BE2C (cell line): ENCODE measurements at regions not wholly inside any gene's neighbourhood (a gene's known extent, or its start where the extent isn't known, plus 50 kb on each side); places are given as distances from the start of the nearest gene placed in this dataset.

ENCODE experiments used
- DNase-seq: peaks from one replicate; pipeline ENCODE4 v3.0.0-alpha.2; 2020
- H3K27me3 ChIP-seq: fragments of 250-450 bp; sonication (Bioruptor Pico); 2 replicates; pipeline ENCODE4 v1.5.1; 2020; ENCODE audit warnings: mild to moderate bottlenecking
- H3K36me3 ChIP-seq: fragments of 250-450 bp; sonication (Bioruptor Pico); 2 replicates; pipeline ENCODE4 v1.5.1; 2020; ENCODE audit warnings: mild to moderate bottlenecking
- H3K4me1 ChIP-seq: fragments of 250-450 bp; sonication (Bioruptor Pico); 2 replicates; pipeline ENCODE4 v1.5.1; 2020
- H3K4me3 ChIP-seq: 2 replicates; pipeline ENCODE4 v1.5.1; 2011; ENCODE audit warnings: low read depth, low read length
- H3K9me3 ChIP-seq: fragments of 250-450 bp; sonication (Bioruptor Pico); 2 replicates; pipeline ENCODE4 v1.5.1; 2020
- TF ChIP-seq, protein P1 (sequence below): IDR thresholded peaks from 2 replicates; pipeline ENCODE4 v1.5.1; 2012; ENCODE audit warnings: mild to moderate bottlenecking, low read depth, low read length

DNA sequence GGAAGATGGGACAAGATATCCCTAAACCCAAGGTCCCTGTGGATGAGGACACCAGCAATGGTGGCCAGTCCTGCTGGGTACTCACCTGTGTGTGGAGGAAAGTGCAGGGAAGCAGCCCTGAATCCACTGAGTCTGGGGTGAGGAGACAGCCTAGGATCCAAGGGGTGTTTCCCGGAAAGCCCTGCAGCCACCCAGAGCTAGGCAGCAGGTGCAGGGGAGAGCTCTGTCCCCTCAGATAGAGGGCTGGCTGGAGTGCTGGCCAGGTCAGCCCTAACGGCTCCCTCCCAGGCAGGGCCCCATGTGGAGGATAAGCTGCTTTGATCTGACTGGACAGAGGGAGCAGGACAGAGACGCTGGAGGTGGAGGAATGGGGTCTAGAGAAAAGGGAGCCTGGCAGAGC lies 344.7 kb upstream of the IRX4 start:
- Histone ChIP-seq H3K36me3 (no peaks in the 10 kb centered on the region), H3K9me3 (no peaks in the 10 kb centered on the region), H3K4me3 (no peak overlapping the region), H3K4me1 (no peaks in the 10 kb centered on the region), H3K27me3 (no peaks in the 10 kb centered on the region)
- TF ChIP-seq, protein P1, sequence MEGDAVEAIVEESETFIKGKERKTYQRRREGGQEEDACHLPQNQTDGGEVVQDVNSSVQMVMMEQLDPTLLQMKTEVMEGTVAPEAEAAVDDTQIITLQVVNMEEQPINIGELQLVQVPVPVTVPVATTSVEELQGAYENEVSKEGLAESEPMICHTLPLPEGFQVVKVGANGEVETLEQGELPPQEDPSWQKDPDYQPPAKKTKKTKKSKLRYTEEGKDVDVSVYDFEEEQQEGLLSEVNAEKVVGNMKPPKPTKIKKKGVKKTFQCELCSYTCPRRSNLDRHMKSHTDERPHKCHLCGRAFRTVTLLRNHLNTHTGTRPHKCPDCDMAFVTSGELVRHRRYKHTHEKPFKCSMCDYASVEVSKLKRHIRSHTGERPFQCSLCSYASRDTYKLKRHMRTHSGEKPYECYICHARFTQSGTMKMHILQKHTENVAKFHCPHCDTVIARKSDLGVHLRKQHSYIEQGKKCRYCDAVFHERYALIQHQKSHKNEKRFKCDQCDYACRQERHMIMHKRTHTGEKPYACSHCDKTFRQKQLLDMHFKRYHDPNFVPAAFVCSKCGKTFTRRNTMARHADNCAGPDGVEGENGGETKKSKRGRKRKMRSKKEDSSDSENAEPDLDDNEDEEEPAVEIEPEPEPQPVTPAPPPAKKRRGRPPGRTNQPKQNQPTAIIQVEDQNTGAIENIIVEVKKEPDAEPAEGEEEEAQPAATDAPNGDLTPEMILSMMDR = no peak
- DNase-seq = no peak

DNA sequence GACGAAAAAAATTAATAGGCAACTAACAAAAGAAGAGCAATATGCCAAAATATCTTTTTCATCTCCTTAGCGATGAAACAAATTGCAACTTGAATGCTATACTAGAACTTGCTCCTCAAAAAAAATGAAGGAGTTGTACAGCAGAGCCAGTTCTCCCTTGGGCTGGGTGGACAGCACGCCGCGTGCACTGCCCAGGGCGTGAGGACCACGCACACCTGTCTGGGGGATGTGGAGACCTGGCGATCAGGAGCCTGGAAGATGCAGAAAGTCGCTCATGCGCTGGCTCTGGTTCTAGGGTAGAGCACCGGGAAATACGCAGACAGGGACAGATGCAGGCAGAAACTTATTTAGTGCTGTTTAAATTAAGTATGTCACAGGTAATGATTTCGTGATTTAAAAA lies 342.0 kb upstream of the IRX4 start:
- H3K4me3 ChIP-seq = no peak overlapping the region
- H3K36me3 ChIP-seq = no peaks in the 10 kb centered on the region
- TF ChIP-seq, protein P1 = no peak
- no peaks in the 10 kb centered on the region for H3K4me1 ChIP-seq
- no peaks in the 10 kb centered on the region for H3K9me3 ChIP-seq
- no peak for DNase-seq
- no peaks in the 10 kb centered on the region for H3K27me3 ChIP-seq

DNA sequence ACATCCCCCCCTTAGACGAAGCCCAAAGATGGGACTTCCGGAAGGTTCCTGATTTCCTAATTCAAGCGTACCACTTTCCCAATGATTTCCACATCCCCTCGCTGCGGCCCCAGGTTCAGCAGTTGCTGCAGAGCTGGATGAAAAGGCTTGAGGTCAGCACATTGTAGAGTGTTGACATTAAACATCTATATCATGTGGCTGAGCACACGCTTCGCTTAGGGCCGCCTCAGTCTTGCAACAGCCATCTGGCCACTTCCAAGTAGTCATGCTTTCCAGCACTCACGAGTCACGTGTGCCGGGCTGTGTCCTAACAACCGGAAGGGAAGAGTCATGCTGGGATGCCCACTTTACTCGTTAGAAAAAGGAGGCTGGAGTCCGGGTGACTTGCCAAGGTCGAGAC lies 340.6 kb upstream of the IRX4 start:
- Histone ChIP-seq H3K27me3 (no peaks in the 10 kb centered on the region), H3K9me3 (no peaks in the 10 kb centered on the region), H3K36me3 (no peaks in the 10 kb centered on the region), H3K4me3 (no peak overlapping the region), H3K4me1 (no peaks in the 10 kb centered on the region)
- TF ChIP-seq, protein P1 = no peak
- DNase-seq = no peak

DNA sequence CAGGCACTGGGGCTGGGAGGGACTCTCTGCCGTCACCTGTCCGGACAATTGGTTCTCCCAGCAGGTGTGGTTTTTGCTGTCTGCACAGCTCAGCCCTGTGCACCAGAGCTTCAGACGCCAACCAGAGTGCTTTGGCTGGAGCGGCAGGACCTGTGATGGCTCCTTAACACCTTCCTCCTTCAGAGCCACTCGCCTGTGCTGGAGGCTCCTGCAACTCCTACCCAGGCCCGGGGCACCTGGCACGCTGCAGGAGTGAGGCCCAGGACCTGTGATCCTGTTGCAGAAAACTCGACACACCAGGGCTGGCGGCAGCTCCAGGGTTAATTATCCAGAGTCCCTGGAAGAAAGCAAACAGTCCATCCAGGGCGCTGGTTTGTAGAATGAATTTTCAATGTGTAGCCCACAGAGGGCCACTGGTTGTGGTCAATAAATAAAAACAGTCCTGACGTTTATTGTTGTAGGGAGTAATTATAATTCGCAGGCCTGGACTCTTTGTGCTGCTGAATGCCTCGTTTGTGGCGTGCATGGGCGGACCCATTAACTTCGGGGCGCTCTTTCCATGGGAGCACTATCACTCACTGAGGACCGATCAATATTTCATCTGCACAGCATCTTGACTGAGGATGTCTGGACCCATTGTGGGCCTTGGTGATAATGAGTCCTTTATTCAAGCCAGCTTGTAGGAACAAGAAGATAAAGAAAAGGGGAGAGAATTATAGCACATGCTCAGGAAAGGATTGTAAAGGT lies 339.7 kb upstream of the IRX4 start:
- Histone ChIP-seq H3K4me1 (no peaks in the 10 kb centered on the region), H3K27me3 (no peaks in the 10 kb centered on the region), H3K9me3 (no peaks in the 10 kb centered on the region), H3K36me3 (no peaks in the 10 kb centered on the region), H3K4me3 (no peak overlapping the region)
- no peak for DNase-seq
- TF ChIP-seq, protein P1 = no peak

DNA sequence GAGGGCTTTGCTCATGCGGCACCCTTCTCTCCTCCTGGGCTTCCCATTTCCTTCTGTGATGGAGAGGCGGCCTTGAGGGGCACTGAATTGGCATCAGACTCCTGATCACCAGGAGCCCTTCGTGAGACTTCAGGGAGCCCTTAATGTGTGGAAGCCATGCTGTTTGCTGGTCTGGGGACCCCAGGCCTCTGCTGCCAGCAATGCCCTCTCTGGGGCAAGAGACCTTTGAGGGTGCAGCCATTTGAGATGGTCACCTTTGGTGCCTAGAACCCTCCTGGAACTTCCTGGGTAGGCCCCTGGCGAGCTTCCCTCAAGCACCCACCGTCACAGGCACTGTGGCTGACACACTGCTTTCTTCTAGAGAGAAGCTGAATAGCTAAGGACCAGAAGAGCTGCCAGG lies 338.7 kb upstream of the IRX4 start:
- no peaks in the 10 kb centered on the region for H3K27me3 ChIP-seq

DNA sequence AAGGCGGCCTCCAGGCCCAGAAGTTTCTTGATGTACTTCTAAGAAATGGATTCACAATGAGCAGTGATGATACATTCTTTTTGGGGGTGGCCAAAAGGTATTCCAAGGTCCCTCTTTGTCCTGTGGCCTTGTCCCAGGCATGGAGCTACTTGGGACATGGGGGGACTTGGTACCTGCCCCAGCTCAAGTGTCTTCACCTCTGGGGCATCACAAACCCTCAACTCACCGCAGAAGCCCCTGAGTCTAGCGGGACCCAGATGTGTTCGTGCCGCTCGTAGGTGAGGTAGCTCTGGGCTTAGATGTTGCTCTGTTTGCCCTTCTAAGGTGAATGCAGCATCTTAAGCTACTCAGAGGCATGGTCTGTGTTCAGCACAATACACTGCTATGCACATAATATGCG lies 338.0 kb upstream of the IRX4 start:
- no peak overlapping the region for H3K4me3 ChIP-seq
- no peaks in the 10 kb centered on the region for H3K4me1 ChIP-seq
- DNase-seq = no peak
- H3K36me3 ChIP-seq = no peaks in the 10 kb centered on the region
- TF ChIP-seq, protein P1 = no peak
- H3K27me3 ChIP-seq = no peaks in the 10 kb centered on the region
- no peaks in the 10 kb centered on the region for H3K9me3 ChIP-seq

More for the DNA sequence above, 338.7 kb upstream of the IRX4 start:
- no peak overlapping the region for H3K4me3 ChIP-seq
- DNase-seq = no peak
- no peaks in the 10 kb centered on the region for H3K36me3 ChIP-seq
- H3K9me3 ChIP-seq = no peaks in the 10 kb centered on the region
- no peaks in the 10 kb centered on the region for H3K4me1 ChIP-seq
- TF ChIP-seq, protein P1 = no peak
